HG02678 (cell line): ENCODE measurements at regions not wholly inside any gene's neighbourhood (a gene's known extent, or its start where the extent isn't known, plus 50 kb on each side); places are given as distances from the start of the nearest gene placed in this dataset.

Experiments used
- ATAC-seq: cut with Tn5 transposase; IDR thresholded peaks from one replicate; pipeline ENCODE4 v1.9.1; 2021; ENCODE audit warnings: mild to moderate bottlenecking, moderate library complexity; ENCODE audit not compliant: unreplicated experiment

DNA sequence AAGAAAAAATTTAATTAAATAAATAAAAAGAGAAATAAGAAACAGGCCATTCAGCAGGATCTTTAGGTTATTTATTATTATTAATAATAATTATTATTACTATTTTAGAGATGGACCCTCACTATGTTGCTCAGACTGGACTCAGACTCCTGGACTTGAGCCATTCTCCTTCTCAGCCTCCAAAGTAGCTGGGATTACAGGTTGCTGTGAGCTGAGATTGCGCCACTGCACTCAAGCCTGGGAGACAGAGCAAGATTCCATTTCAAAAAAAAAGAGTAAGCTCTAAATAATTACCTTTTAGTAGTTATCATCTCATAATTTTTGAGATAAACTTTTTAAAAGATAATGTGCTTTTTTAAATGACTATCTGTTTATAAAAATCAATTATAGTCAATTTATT lies 1102.8 kb upstream of the GJE1 start:
- ATAC-seq, result no peak

DNA sequence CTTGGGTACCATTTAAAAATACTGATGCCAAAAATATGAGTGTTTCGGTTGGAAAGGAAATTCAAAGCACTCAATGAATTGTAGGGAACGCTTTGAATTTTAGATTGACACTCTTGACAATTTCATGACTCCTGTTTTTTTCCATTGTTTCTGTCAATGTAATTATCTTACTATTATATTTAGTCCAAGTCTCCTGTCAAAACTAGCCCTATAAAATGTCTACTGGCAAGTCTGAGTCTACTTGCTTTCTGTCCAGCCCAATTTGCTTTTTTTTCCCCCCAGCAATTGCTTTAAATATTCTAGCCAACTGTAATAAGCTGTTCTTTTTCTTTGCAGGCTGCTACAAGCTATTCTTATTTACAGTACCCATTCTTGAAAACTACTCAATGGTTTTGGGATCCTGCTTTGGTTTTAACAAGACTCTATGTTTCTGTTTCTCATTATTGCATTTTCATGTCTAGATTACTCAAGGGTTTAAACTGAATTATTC lies 1103.9 kb upstream of the GJE1 start:
- no peak for ATAC-seq

DNA sequence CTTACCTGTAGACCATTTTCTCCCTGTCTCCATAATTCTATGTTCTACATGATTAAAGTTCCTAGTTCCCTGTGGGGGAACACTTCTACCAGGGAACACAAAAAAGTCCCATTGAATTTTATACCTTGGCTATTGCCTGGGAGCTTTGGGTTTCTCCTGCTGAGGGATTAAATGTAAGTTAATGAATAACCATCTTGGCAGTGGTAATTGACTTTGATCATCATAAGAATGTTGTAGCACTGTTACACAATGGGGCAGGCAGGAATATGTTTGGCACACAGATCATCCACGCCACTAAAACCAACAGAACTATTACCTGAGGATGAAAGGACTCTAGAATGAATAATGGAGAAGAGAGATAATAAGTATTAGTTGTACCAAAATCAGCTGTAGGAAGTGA lies 1106.2 kb upstream of the GJE1 start:
- no peak for ATAC-seq

DNA sequence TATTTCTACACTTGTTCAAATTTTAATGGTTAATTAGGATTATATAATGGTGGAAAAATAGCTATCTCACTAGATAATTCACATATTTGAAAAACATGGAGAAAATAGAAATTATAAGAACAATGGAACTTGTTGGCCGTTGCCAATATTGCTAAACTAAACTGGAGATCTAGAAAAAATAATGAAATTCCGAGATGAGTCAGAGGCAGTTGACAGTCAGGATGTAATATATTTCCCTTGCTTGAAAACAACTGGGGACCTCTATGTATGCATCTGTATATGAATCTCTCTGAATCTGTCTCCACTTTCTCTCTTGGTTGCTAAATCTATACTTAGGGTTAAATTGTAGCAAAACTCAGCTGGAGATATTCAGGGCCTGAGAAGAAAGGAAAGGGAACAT lies 1108.2 kb upstream of the GJE1 start:
- ATAC-seq, result no peak

DNA sequence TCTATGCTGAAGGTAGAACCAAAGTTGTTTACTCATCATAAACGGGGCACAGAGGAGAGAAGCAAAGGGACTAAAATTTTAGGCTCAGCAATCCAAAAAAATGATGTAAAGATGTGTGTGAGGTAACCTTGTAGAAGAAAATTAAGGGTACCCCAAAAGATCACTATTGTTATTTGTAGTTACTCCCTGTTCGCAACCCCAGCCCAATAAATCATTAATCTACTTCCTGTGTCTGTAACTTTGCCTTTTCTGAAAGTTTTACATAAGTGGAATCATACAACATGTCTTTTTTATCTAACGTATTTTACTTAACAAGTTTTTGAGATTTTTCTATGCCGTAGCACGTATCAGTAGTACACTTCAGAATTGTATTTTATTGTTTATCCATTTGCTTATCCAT lies 1114.8 kb upstream of the GJE1 start:
- no peak for ATAC-seq

DNA sequence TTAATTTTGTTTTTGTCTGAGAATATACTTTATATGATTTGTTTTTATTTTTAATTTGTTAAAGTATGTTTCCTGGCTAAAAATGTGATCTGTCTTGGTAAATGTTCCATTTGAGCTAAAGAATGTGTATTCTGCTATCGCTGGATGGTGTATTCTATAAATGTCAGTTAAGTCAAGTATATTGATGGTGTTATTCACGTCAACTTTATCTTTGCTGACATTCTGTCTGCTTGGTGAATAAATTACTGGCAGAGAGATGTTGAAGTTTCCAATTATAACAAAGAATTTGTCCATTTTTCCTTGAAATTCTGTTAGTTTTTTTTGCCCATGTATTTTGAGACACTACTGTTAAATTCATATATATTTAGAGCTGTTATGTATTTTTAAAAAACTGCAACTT lies 1131.8 kb upstream of the GJE1 start:
- ATAC-seq, result no peak

DNA sequence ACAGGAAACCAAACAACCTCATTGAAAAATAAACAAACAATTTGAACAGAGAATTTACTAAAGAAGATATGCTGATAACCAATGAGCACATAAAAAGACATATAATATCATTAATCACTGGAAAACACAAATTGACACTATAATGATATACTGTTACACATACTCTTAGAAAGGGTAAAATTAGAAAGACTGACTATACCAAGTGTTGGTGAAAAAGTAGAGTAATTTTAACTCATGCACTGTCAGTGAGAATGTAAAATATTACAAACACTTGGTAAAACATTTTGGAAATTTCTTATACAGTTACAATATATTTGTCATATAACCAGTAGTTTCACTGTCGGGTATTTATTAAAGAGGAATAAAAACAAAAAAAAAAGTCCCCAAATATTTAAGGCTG lies 1139.2 kb upstream of the GJE1 start:
- ATAC-seq, result no peak

DNA sequence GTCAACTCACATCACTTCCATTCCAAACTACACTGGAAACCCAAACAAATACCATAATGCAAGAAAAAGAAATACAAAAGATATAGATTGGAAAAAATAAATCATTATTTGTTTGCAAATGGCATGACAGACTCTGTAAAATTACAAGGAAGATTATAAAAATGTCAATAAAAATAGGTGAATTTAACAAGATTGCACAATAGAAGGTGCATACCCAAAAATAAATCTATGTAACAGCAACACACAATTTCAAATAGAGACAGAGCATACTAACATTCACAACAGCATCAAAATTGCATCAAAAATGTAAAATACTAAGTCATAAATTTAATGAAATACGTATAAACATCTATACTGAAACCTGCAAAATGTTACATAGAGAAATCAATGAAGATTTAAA lies 1140.0 kb upstream of the GJE1 start:
- no peak for ATAC-seq

DNA sequence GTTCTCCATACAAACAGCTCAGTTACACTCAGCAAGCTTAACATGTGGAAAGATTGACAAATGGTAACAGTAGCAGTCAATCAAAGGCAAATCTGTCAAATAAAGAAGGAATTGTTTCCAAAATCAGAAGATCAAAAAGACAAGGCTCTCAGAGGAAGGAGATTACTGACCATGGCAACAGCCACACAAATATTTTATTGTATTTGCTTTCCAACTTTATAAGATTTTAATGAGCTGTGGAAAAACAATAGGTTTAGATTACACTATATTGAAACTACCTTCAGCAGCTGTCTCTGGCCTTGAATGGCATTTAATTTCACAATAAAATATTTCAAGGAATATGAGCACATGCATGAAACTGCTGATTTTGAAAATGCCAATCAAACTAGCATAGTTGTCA lies 1143.9 kb upstream of the GJE1 start:
- no peak for ATAC-seq

DNA sequence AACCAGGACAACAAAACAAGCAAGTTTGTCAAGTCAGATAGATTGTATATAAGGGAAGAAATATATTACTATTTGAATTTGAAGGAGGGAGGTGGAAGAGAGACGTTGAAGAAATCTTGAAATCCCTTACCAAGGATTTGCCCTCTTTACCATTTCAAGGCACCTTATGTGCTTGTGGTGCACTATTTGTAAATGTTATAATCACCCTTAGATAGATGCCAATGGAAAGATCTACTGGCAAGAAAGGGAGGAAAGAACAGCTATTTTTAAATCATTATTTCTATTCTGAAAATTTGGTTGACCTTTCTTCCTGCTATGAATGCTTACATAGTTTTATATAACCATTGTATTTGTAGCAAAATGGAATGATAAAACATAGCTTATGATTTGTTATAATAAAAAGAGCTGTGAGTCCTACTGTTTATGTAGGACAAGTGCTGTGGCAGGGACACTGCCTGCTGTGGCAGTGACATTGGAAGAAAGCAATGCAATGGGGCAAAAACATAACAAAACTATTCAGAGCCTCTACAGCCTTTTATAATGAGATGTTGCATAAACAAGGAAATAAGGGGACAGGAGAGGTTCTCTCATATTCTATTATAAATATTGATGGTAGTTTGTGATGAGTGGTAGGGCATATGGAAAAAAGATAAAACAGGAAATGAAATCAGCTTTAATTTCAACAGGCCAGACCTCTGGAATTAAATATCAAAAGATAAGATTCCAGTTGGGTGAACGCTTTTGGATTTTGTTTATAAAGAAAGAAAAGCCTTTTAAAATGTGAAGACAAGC lies 1145.2 kb upstream of the GJE1 start:
- no peak for ATAC-seq

DNA sequence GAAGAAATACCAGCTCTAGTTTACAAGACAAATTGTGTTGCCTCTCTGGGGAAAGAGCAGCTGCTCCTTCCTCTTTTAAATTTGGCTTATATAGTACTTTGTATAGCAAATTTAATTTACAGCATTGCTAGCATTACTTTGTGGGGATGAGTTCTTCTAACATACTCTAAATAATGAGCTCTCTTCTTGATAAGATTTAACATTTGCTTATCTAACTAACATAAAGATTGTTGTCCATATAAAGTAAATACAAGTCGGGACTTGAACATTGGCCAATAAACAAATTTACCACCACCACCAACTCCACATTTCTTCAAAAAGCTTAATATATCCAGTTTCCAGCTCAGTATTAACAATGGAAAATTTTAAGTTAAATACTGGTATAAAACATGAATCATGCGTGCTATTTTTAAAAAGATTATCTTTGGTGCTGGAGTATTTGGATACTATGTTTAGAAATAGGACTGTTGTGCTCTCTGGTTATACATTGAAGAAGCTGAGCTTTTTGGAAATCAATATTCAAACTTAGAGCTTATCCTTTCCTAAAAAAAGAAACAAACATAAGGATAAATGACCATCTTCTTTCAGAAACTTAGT lies 1146.9 kb upstream of the GJE1 start:
- ATAC-seq, result no peak

DNA sequence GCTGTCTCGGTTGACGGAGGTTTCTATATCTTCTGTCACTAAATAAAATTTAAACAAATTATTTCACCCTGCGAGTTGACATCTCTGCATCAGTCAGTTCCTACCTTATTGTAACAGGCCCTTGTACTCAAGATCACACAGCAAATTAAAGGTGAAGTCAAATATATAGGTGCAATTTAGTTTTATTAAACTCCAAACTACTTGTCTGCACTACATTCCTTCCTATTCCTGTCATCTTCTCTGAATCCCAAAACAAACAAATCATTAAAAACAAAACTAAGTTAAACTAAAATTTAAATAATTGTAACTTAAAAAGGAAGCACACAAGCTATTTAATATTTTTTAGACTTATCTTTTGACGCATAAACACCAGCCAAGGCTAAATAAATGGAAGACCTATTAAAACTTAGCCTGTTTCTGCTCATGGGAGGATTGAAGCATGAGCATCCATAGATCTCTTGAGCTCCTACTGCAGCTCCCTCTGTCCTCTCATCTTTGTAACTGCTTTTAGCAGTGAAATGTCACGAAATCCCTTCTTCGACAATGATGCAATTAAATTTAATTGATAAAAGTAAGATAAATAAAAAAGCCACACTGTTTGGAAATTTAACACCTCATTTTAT lies 1152.3 kb upstream of the GJE1 start:
- no peak for ATAC-seq

DNA sequence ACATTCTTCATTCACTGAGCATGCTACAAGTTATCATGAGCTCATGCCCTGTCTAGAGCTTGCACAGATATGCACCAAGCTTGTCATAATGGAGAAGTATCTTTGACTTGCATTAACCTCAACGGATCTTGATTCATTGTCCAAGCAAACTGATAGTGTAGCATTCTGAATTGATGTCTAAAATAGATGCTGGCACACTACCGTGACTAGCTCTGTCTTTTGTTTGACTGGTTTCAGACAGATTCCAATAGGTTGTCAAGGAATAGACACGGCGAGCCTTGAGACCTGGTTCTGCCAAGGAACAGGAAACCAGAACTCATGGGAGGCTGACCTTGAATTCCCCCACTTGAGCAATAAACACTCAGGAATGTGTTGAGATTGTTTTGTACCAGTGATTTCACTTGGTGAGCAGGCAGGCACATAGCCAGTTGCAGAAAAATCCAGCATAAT lies 1153.1 kb upstream of the GJE1 start:
- no peak for ATAC-seq

DNA sequence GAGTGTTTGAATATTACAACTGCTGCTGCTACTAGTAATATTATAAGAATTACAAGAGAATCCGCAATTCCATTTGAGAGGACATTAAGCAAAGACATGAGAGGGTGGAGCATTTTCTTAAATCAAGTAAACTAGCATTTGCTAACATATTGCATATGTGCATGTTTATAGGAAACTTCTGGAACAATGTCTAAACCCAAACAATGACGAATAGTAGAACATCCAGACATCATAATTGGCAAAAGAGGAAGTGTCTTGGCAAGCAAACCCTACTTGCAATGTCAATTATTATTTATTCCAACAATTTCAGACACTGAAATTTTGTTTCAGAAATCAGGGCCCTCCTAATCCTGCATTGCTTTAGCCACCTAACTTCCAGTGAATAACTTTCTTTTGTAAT lies 1155.3 kb upstream of the GJE1 start:
- ATAC-seq, result no peak

DNA sequence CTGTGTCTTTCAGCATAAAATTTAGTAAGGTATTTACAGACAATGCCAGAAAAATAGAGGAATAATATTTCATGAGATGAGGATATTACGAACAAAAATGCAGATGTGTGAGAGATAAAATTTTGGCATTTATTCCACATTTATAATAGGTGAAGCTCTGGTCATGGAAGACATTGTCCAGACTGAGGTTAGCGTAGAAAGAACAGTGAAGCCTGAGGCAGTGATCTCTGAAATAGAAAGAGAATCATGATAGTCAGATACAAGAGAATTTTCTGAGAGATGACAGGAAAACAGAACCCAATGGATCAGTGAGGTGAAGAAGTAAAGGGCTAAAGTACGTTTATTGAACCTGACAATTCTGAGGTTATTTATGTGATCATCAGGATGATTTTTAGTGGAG lies 1155.9 kb upstream of the GJE1 start:
- no peak for ATAC-seq

DNA sequence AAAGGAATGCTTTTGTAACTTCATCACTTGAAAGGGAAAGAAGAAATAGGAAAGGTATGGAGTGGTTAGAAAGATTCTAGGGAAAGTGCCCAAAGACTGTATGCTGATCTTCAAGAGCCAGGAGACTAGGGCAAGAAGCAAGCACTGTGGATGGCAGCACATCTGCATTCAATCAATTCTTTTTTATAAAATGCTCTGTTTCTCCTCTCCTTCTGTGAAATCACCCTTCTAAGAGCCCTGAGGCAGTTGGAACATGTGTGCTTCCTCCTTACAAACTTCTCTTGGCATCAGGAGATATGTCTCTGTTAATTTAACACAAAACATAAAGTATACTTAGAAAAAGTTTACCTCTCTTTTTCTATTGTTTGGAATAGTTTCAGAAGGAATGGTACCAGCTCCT lies 1162.2 kb upstream of the GJE1 start:
- no peak for ATAC-seq

DNA sequence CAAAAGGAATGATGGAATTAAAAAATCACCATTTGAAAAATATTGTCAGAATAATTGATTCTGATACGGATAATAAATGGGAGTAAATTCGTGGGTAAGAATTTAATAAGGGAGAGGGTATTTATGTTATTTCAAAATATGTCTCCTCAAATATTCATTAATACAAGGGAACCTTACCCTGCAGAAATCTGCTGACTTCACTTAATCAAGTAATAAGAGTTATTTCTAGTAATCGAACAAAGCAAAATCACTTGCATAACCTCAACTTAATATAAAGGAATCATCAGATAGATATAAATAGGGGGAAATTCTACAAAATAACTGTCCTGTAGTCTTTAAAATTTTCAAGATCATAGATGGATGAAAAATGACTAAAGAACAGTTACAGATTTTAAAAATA lies 1164.7 kb upstream of the GJE1 start:
- ATAC-seq, result no peak

DNA sequence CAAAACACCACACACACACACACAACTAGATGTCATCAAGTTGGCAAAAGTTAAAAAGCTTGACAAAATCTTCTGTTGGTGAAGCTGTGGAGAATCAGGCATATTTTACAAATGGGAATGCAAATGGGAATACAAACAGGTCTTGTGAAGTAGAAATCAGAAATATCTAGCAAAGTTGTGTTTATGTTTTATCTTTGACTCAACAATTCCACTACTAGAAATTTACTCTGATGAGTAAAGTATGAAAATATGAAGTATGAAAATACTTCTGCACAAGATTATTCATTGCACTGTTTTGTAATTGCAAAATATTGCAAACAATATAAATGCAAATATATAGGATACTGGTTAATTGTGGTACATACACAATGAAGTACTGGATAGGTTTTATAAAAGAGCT lies 1166.0 kb upstream of the GJE1 start:
- ATAC-seq, result no peak

DNA sequence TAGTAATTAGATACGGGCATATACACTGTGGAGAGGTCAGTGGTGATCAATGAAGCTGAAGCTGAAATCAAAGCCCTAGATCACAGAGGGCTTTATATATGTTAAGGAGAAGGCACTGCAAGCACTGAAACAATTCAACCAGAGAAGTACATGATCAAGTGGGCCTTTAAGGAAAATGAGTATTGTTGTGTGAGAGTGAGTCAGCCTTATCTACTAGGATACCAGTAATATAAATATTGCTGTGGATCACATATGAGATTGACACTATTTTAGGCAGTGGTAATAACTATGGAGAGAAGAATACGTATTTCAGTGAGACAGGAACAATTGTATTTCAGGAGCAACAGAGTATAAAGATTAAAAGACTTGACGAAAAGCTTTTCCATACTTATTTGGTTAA lies 1172.2 kb upstream of the GJE1 start:
- ATAC-seq, result no peak

DNA sequence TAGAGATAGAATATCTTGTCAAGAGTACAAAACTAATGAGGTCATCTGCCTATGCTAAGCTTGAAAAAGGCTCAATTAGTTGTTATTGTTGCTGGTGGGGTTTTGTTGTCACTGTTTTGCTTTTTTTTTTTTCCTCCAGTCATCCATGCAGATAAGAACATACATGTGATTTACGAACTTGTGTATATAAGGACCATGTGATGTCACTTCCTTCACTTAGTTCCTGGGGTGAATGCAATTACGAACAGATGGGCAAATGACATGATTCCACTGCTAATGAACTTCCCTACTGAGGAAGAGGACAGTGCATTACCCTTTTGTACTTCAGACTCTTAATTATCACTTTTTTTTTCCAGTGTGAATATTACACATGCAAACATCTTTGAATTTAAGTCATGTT lies 1175.3 kb upstream of the GJE1 start:
- no peak for ATAC-seq

DNA sequence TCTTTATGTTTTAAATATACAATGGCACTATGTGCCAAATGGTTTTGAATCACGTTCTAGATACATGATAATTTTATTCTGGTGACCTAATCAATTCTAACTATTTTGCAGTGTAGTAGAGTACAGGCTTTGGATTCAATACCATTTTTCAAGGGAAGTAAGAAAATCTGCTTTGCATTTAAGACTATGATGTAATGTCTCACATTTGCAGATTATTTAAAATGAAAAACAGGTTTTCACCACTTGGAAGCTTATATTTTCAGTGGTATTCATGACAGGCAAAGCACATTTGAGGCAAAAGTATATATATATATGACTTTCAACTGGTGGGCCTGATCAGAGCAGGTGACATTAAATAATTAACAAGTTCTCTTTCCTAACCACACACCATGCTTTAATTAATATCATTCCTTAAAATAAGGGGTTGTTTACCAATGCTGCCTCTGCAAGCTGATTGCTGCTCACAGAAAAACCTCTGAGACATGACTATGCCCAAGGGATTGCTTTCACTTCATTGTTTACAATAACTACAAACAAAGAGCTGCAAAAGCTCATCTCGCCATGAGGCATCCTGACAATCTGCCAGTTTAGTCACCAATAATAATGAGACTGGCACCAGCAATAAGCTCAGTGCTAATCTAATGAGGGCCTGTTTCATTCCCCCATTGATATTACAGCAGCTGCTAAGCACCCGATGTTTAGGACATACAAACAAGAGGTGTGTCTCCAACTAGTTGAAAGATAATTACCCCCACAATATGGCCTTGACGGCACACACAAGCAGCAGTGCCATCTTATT lies 1176.0 kb upstream of the GJE1 start:
- no peak for ATAC-seq
